ENCODE measurements at regions not wholly inside any gene's neighbourhood (a gene's known extent, or its start where the extent isn't known, plus 50 kb on each side); places are given as distances from the start of the nearest gene placed in this dataset.

DNA sequence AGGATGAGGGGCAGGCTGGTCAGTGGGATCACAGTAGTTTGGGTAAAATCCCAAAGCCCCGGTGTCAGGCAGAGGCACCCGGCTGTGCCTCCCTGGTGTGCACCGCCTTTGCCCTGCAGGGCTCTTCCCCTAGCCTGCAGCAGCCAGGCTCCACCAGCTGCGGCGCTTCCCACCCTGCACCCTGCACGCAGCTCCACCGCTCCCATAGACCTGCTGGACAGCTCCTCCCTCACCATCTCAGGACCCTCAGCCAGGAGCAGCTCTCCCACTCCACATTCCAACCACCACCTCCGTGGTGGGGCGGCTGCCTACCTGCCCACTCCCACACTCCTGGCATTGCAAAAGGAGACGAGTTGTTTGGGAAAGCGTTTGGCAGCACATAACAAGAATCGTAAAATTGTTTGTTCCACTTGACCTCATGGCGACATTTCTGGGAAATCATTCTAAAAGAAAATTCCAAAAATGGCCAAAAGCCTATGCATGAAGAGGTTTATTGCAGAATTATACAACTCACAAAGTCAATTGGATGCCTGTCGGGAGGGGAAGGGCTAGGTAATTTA is 287.4 kb upstream of the HDAC4 start:
- peak; percentile 49 for DNase-seq

- DNase-seq, result no peak
Observed at GRCh38 chr2:239687441-239687840, 286.6 kb upstream of the HDAC4 start.

GRCh38 chr2:239685965-239686364 is 285.1 kb upstream of the HDAC4 start:
- no peak for DNase-seq

DNA sequence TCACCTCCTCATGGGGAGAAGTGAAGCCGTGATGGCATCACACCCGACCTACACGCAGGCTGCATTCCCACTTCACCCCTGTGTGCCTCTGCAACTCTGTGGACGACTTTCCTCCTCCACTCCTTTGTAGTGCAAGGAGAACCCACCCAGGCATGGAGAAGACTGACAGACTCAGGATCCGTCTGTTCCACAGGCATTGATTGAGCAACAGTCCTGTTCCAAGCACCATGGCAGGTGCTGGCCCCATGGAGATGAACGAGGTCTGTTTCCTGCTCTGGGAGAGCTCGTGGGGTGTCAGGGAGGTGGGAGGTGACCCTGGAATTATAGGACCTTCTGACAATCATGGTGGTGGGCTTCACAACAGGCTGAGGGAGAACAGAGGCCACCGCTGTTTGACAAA is 284.7 kb upstream of the HDAC4 start:
- DNase-seq, result no peak

- DNase-seq, result no peak
Observed at GRCh38 chr2:239684996-239685395, 284.2 kb upstream of the HDAC4 start.

DNA sequence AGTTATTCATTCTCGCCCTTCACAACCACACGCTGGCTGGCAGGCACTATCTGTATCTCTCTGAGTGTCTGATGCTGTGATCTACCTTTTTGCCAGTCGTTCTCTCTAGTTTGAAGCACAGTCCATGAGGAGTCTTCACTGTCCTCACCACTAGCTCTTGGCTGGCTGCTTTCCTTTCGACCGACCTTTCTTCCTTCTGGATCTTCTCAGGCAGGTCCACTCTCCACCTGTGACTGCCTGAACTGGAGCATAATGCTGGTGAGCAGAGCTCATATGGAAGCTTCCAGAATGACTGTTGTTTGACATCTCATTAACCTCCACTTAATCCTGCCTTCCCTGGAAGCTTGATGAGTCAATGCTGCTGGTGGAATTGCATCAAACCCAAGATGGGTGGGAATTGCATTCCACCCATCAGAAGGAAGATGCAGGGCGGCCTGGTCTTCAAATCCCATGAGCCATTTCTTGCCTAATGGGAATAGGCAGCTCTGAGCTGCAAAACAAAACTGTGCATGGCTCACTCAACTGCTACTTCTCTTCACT is 283.5 kb upstream of the HDAC4 start:
- no peak for DNase-seq

DNA sequence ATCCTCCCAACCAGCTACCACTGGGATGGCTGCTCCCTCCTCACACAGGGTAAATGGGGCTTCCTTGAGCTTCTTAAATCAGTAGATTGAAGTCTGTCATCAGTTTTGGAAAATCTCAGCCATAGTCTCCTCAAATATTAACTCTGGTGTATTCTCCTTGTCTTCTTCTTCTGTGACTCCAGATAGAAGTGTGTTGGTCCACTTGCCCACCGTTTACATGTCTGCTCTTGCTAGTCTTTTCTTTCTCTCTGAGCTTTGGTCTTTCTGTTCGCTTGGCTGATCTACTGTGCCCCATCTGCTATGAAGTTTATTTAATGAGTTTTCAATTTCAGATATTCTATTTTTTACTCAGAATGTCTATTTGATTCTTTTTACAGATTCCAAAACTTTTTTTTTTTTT is 281.7 kb upstream of the HDAC4 start:
- DNase-seq, result no peak

DNA sequence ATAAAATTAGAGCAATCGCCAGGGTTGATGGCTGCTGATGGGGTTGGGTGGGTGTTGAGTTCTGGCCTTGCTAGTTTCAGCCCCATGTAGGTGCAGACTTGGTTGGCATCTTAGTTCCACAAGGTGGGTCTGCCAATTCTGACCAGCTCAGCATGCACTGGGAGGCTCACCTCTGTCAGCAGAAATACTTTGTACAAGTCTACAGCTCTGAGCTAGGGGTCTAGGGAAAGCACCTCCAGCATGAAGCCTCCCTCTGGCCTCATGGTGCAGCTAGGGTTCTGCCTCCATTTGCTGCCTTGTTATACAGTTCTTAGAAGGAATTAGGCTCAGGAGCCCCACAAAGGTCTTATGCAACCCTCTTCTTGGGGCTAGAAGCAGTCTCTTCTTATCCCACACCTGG is 278.9 kb upstream of the HDAC4 start:
- no peak for DNase-seq

GRCh38 chr2:239678666-239679296 is 278.0 kb upstream of the HDAC4 start:
- DNase-seq, result no peak

- no peak for DNase-seq
Observed at GRCh38 chr2:239678186-239678490, 277.3 kb upstream of the HDAC4 start.

GRCh38 chr2:239677453-239678185 is 276.8 kb upstream of the HDAC4 start:
- no peak for DNase-seq

DNA sequence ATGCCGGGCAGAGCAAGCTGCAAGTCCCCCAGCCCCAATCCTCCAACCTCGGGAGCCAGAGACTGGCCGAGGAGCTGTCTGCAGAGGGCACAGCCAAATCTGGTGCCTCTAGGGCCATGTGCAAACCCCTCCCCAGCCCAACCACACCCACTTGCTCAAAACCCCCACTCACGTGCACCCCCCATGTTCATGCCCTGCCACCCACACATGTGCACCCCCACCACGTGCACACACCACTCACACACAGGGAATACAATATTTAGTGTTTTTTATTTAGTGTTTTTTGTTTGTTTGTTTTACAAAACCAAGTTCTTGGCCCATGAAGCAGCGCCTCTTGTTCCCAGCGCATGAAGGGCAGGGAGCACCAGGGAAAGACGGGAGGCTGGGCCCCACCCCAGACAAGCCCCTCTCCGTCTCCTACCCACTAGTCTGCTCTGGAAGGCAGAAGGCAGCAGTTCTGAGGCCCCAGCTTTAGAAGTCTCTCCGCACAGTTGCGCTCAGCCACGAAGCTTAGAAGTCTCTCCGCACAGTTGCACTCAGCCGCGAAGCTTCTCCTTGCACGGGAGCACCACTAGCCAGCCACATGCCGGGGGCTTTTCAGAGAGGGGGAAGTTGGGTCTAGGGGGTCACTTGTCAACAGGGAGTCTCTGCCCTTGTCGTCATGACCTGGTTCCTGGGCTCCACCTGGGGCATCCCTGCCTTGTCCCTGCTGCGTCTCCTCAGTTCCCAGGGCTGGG is 276.1 kb upstream of the HDAC4 start:
- DNase-seq, result no peak

- no peak for DNase-seq
Observed at GRCh38 chr2:239675826-239676715, 275.3 kb upstream of the HDAC4 start.

DNA sequence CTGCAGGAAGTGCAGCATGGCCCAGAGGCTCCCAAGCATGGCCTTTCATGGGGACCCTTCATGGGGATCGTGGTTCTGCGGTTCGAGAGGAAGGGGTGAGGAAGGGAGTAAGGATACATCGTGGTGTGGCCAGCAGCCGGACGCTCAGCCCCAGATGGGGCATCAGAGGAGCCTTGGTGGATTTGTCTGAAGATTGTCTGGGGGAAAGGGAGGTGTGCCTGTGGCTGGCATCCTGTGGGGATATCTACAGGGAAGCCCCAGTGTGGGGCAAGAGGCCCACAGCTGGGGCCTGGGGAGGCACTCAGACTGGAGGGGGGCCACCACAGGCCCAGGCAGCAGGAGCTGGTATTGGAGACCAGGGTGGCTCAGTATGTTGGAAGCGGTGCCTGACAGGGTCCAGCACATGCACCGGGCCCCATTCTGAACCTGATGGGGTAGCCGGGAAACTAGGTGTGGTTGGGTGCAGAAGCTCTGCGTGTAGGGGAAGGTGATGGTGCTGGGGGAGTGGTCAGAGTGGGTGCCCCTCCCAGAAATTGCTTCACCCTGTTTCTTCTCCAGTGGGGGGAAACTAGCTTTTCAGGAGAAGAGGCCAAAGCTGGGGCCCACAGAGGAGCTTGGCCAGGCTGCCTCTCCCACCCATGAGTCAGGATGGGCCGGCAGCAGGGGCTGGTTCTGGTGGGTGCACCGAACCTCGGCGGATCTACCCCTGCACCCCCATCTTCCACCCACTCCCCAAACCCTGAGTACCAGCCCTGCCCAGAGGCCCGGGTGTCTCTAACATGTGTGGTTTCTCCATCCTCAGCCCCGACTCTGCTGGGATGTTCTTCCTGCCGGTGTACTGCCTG is 274.4 kb upstream of the HDAC4 start:
- DNase-seq, result no peak

GRCh38 chr2:239674101-239674980 is 273.5 kb upstream of the HDAC4 start:
- no peak for DNase-seq

DNA sequence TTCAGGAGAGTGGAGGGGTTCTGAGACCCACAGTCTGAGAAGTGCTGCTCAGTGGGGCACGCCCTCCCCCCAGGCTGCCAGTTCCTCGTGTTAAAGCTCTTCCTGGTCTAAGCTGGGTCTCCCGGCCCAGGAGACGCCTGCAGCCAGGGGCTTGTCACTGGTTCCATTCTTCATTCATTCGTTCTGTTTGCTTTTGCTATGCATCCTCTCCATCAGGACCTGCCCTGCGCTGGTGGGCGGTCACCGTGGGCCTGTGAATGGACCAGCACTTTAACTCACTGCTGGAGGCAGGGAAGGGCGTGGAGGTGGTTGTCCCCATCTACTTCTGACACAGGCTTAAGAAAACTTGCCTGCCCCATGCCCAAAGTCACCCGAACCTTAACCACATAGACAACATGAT is 272.8 kb upstream of the HDAC4 start:
- DNase-seq, result no peak

DNA sequence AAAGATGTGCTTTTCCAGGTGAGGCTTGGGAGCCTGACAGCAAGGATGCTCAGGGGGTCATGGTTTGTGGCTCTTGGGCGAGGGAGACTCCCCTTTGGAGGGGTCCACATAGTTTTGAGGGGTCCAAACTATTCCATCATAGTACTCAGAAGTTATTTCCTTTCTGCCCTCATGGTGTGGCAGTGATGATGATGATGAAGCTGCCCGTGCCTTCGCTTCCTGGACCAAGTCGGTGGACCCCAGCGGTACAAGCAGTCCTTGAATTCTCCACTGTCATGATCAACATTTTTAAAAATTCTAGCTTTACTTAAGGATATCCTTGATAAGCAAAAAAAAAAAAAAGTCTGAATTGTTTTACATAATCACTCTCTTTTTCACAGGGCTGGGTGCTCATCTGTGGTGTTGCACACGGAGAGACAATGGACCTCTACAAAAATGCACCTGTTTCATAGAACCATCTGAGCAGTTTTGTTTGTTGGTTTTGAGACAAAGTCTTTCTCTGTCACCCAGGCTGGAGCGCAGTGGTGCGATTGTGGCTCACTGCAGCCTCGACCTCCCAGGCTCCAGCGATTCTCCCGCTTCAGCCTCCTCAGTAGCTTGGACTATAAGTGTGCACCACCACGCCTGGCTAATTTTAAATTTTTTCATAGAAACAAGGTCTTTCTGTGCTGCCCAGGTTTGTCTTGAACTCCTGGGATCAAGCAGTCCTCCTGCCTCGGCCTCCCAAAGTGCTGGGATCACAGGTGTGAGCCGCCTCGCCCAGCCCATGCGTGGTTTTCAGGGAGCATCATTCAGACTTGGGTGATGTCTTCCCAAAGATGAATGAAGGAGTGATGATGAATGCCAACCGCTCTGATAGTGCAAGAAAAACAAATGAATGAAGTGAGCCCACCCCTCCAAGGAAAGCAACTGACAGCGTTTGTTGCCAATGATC is 271.4 kb upstream of the HDAC4 start:
- DNase-seq, result no peak

- no peak for DNase-seq
Observed at GRCh38 chr2:239671471-239671870, 270.7 kb upstream of the HDAC4 start.

Data from right kidney (tissue), 1 donor.